ENCODE measurements at regions not wholly inside any gene's neighbourhood (a gene's known extent, or its start where the extent isn't known, plus 50 kb on each side); places are given as distances from the start of the nearest gene placed in this dataset.

DNA sequence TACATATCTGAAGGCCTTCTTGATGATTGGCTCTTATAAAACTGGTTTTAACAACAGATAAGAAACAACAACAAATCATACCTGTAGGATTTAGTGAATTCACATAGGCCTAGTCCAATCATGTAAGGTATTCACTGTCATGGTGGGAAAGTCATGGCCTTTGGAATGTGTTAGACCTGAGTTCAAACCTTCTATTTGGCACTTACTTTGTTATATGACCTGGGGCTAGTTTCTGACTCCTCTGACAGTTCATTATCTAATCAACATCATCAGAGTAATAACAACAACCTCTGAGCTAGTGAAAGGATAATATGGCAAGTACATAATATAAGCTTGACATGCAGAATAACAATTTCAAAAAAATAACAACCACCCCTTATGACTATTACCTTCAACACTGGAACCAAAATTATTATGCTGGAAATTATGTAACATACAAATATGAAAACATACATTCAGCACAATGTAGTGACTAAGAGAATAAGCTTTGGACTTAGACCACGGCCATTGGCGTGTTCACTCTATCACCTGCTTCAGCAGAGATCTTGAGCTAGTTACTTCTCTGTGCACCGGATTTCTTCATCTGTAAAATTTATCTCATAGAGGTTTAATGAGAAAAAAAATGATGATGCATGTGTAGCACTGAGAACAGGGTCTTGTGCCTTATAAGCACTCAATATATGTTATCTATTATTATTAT lies 597.6 kb downstream of the LMO4 start:
- no peak overlapping the region for H3K27ac ChIP-seq (ENCODE audit: low read depth, low read length)
- CTCF ChIA-PET: no interaction called here
- peaks cover 4% of the 10 kb centered on the region in 2 donors for H3K27me3 Mint-ChIP-seq
- no peak overlapping the region for H3K4me3 Mint-ChIP-seq
- no peaks in the 10 kb centered on the region for H3K9me3 ChIP-seq (ENCODE audit: low read length)
- no peaks in the 10 kb centered on the region for H3K36me3 ChIP-seq (ENCODE audit: insufficient read depth, low read length)
- no peak overlapping the region for H3K4me3 ChIP-seq (ENCODE audit: low read length)
- POLR2A ChIA-PET: no interaction called here
- no peaks in the 10 kb centered on the region for H3K36me3 Mint-ChIP-seq
- H3K27ac Mint-ChIP-seq: no peak overlapping the region
- no peaks in the 10 kb centered on the region for H3K27me3 ChIP-seq (ENCODE audit: insufficient read depth, low read length, poor library complexity, severe bottlenecking)
- no peaks in the 10 kb centered on the region for H3K4me1 ChIP-seq (ENCODE audit: insufficient read depth, low read length)
- no peaks in the 10 kb centered on the region for H3K4me1 Mint-ChIP-seq
- H3K9me3 Mint-ChIP-seq: peaks cover 4 to 11% (median 4%) of the 10 kb centered on the region in 5 donors
- DNase-seq: no peak

GRCh38 chr1:87926921-87927320 lies 598.2 kb downstream of the LMO4 start:
- H3K4me1 ChIP-seq (ENCODE audit: insufficient read depth, low read length): no peaks in the 10 kb centered on the region
- CTCF ChIA-PET: no interaction called here

GRCh38 chr1:87927391-87928280 lies 599.0 kb downstream of the LMO4 start:
- Histone ChIP-seq H3K4me3 (ENCODE audit: low read length) (no peak overlapping the region), H3K36me3 (ENCODE audit: insufficient read depth, low read length) (no peaks in the 10 kb centered on the region), H3K27me3 (ENCODE audit: insufficient read depth, low read length, poor library complexity, severe bottlenecking) (no peaks in the 10 kb centered on the region), H3K4me1 (ENCODE audit: insufficient read depth, low read length) (no peaks in the 10 kb centered on the region), H3K27ac (ENCODE audit: low read depth, low read length) (no peak overlapping the region), H3K9me3 (ENCODE audit: low read length) (no peaks in the 10 kb centered on the region)
- ChIA-PET POLR2A (no interaction called here), CTCF (no interaction called here)
- Mint-ChIP-seq H3K4me3 (no peak overlapping the region), H3K27me3 (peaks cover 4% of the 10 kb centered on the region in 2 donors), H3K36me3 (no peaks in the 10 kb centered on the region), H3K9me3 (peaks cover 4 to 12% (median 8%) of the 10 kb centered on the region in 5 donors), H3K27ac (no peak overlapping the region), H3K4me1 (no peaks in the 10 kb centered on the region)
- no peak for DNase-seq

More at GRCh38 chr1:87926921-87927320, 598.2 kb downstream of the LMO4 start:
- Mint-ChIP-seq H3K27ac (no peak overlapping the region), H3K4me3 (no peak overlapping the region), H3K4me1 (no peaks in the 10 kb centered on the region), H3K27me3 (peaks cover 4% of the 10 kb centered on the region in 2 donors), H3K36me3 (no peaks in the 10 kb centered on the region), H3K9me3 (peaks cover 4 to 11% (median 8%) of the 10 kb centered on the region in 5 donors)
- DNase-seq: no peak
- Histone ChIP-seq H3K4me3 (ENCODE audit: low read length) (no peak overlapping the region), H3K36me3 (ENCODE audit: insufficient read depth, low read length) (no peaks in the 10 kb centered on the region), H3K9me3 (ENCODE audit: low read length) (no peaks in the 10 kb centered on the region), H3K27ac (ENCODE audit: low read depth, low read length) (no peak overlapping the region), H3K27me3 (ENCODE audit: insufficient read depth, low read length, poor library complexity, severe bottlenecking) (no peaks in the 10 kb centered on the region)
- POLR2A ChIA-PET: no interaction called here

GRCh38 chr1:87928623-87929022 lies 599.9 kb downstream of the LMO4 start:
- CTCF ChIA-PET: no interaction called here
- H3K36me3 Mint-ChIP-seq: no peaks in the 10 kb centered on the region
- H3K27me3 ChIP-seq (ENCODE audit: insufficient read depth, low read length, poor library complexity, severe bottlenecking): no peaks in the 10 kb centered on the region
- H3K9me3 Mint-ChIP-seq: peaks cover 4 to 12% (median 8%) of the 10 kb centered on the region in 5 donors
- no peaks in the 10 kb centered on the region for H3K4me1 Mint-ChIP-seq
- no peaks in the 10 kb centered on the region for H3K4me1 ChIP-seq (ENCODE audit: insufficient read depth, low read length)
- POLR2A ChIA-PET: no interaction called here
- H3K27ac ChIP-seq (ENCODE audit: low read depth, low read length): no peak overlapping the region
- no peak overlapping the region for H3K27ac Mint-ChIP-seq
- no peaks in the 10 kb centered on the region for H3K36me3 ChIP-seq (ENCODE audit: insufficient read depth, low read length)
- H3K9me3 ChIP-seq (ENCODE audit: low read length): no peaks in the 10 kb centered on the region
- no peak for DNase-seq
- no peak overlapping the region for H3K4me3 ChIP-seq (ENCODE audit: low read length)
- no peak overlapping the region for H3K4me3 Mint-ChIP-seq
- H3K27me3 Mint-ChIP-seq: peaks cover 0 to under 1% of the 10 kb centered on the region in 2 donors

- CTCF ChIA-PET: no interaction called here
These were observed 601.2 kb downstream of the LMO4 start for GRCh38 chr1:87929906-87930305.

DNA sequence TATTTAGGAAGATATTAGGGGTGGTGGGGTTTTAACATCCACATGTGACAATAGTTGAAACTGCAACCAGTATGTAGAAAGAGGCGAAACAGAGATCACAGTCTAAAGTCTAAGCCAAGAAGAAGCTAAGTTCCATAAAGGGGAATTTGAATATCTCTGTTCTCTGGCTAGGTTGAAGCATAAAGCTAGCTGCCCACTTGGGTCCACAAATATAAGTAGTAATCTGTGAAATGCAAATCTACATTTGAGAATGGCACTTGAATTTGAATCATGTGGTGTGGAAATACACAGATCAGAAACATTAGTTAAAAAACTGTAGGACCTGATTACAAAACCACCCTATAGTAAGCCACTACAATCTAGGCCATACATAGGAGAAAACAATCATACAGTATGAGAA lies 602.1 kb downstream of the LMO4 start:
- no peak overlapping the region for H3K4me3 Mint-ChIP-seq
- H3K27me3 Mint-ChIP-seq: no peaks in the 10 kb centered on the region
- no peak for DNase-seq
- no peaks in the 10 kb centered on the region for H3K9me3 ChIP-seq (ENCODE audit: low read length)
- H3K9me3 Mint-ChIP-seq: peaks cover 4 to 12% (median 8%) of the 10 kb centered on the region in 5 donors
- H3K27ac ChIP-seq (ENCODE audit: low read depth, low read length): no peak overlapping the region
- H3K4me1 ChIP-seq (ENCODE audit: insufficient read depth, low read length): no peaks in the 10 kb centered on the region
- no peaks in the 10 kb centered on the region for H3K4me1 Mint-ChIP-seq
- H3K27me3 ChIP-seq (ENCODE audit: insufficient read depth, low read length, poor library complexity, severe bottlenecking): no peaks in the 10 kb centered on the region
- no peak overlapping the region for H3K27ac Mint-ChIP-seq
- no peaks in the 10 kb centered on the region for H3K36me3 Mint-ChIP-seq
- H3K36me3 ChIP-seq (ENCODE audit: insufficient read depth, low read length): no peaks in the 10 kb centered on the region
- ChIA-PET CTCF (no interaction called here), POLR2A (no interaction called here)
- no peak overlapping the region for H3K4me3 ChIP-seq (ENCODE audit: low read length)

More at GRCh38 chr1:87929906-87930305, 601.2 kb downstream of the LMO4 start:
- peaks cover 4 to 12% (median 8%) of the 10 kb centered on the region in 5 donors for H3K9me3 Mint-ChIP-seq
- Histone ChIP-seq H3K36me3 (ENCODE audit: insufficient read depth, low read length) (no peaks in the 10 kb centered on the region), H3K4me3 (ENCODE audit: low read length) (no peak overlapping the region), H3K27ac (ENCODE audit: low read depth, low read length) (no peak overlapping the region), H3K9me3 (ENCODE audit: low read length) (no peaks in the 10 kb centered on the region), H3K4me1 (ENCODE audit: insufficient read depth, low read length) (no peaks in the 10 kb centered on the region), H3K27me3 (ENCODE audit: insufficient read depth, low read length, poor library complexity, severe bottlenecking) (no peaks in the 10 kb centered on the region)
- POLR2A ChIA-PET: no interaction called here
- no peak overlapping the region for H3K4me3 Mint-ChIP-seq
- no peaks in the 10 kb centered on the region for H3K4me1 Mint-ChIP-seq
- H3K36me3 Mint-ChIP-seq: no peaks in the 10 kb centered on the region
- H3K27ac Mint-ChIP-seq: no peak overlapping the region
- no peaks in the 10 kb centered on the region for H3K27me3 Mint-ChIP-seq
- DNase-seq: no peak

DNA sequence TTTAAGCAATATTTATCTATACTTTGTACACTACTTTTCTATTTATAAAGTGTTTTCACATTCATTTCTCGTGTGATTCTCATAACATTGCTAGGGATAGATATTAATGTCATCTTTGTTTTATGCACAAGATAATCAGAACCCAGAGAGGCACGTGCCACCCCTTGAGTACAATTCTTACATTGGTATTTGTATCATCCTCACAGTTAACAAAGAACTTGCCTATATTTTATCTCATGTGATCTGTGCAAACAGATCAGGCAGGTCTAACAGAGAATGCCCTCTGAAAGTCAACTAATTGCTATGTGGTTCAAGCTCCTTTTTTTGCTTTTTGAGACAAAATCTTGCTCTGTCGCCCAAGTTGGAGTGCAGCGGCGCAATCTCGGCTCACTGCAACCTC lies 604.5 kb downstream of the LMO4 start:
- POLR2A ChIA-PET: no interaction called here
- CTCF ChIA-PET: no interaction called here

DNA sequence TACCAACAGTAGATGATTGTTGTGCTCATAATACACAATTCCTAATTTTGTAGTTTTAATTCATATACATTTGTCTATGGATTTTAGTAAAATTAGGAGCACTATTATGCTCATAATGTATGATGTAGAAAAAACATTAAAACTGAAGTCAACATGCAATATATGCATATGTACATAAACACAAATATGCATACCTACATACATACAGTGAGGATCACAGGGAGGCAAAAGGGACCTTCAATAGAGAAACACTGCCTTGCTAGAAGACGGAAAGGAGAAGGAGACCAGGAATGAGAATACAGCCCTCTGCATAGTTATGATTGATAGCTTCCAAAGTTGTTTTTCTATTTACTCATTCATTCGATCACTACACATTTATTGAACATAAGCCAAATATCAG lies 606.5 kb downstream of the LMO4 start:
- H3K27me3 Mint-ChIP-seq: peaks cover 0 to 3% of the 10 kb centered on the region in 2 donors
- H3K27ac ChIP-seq (ENCODE audit: low read depth, low read length): no peak overlapping the region
- H3K4me1 ChIP-seq (ENCODE audit: insufficient read depth, low read length): no peaks in the 10 kb centered on the region
- no peak overlapping the region for H3K4me3 Mint-ChIP-seq
- H3K27me3 ChIP-seq (ENCODE audit: insufficient read depth, low read length, poor library complexity, severe bottlenecking): no peaks in the 10 kb centered on the region
- H3K27ac Mint-ChIP-seq: no peak overlapping the region
- peaks cover 4 to 10% (median 8%) of the 10 kb centered on the region in 5 donors for H3K9me3 Mint-ChIP-seq
- ChIA-PET POLR2A (no interaction called here), CTCF (no interaction called here)
- no peak for DNase-seq
- no peaks in the 10 kb centered on the region for H3K4me1 Mint-ChIP-seq
- no peak overlapping the region for H3K4me3 ChIP-seq (ENCODE audit: low read length)
- H3K9me3 ChIP-seq (ENCODE audit: low read length): no peaks in the 10 kb centered on the region
- H3K36me3 Mint-ChIP-seq: no peaks in the 10 kb centered on the region
- H3K36me3 ChIP-seq (ENCODE audit: insufficient read depth, low read length): no peaks in the 10 kb centered on the region

More for the DNA sequence above, 604.5 kb downstream of the LMO4 start:
- no peaks in the 10 kb centered on the region for H3K4me1 ChIP-seq (ENCODE audit: insufficient read depth, low read length)
- Mint-ChIP-seq H3K4me3 (no peak overlapping the region), H3K27me3 (peaks cover 0 to 3% of the 10 kb centered on the region in 2 donors), H3K9me3 (peaks cover 4 to 12% (median 8%) of the 10 kb centered on the region in 5 donors), H3K36me3 (no peaks in the 10 kb centered on the region), H3K27ac (no peak overlapping the region), H3K4me1 (no peaks in the 10 kb centered on the region)
- no peaks in the 10 kb centered on the region for H3K27me3 ChIP-seq (ENCODE audit: insufficient read depth, low read length, poor library complexity, severe bottlenecking)
- H3K4me3 ChIP-seq (ENCODE audit: low read length): no peak overlapping the region
- H3K9me3 ChIP-seq (ENCODE audit: low read length): no peaks in the 10 kb centered on the region
- DNase-seq: no peak
- H3K27ac ChIP-seq (ENCODE audit: low read depth, low read length): no peak overlapping the region
- H3K36me3 ChIP-seq (ENCODE audit: insufficient read depth, low read length): no peaks in the 10 kb centered on the region

All from CD8-positive, alpha-beta memory T cell (primary cell).